Esophagus squamous epithelium (tissue), 5 donors: ENCODE measurements at regions not wholly inside any gene's neighbourhood (a gene's known extent, or its start where the extent isn't known, plus 50 kb on each side); places are given as distances from the start of the nearest gene placed in this dataset.

Experiments used
- DNase-seq: peaks from one replicate; lab custom pipeline; 2025; lab: John Stamatoyannopoulos, UW
- H3K27ac ChIP-seq, 4 donors: fragments of 200-600 bp; sonication (generic); one replicate each; pipeline ENCODE4 v1.5.1; 2016 to 2019; ENCODE audit warnings: mild to moderate bottlenecking in 1 of 4
- H3K27me3 ChIP-seq, 4 donors: fragments of 200-600 bp; sonication (generic); 1 replicate in 3 of 4; 2 replicates in 1 of 4; pipeline versions ENCODE4 v1.5.1 to v1.6.0; 2017 to 2021; ENCODE audit warnings: antibody characterized with exemption in 1 of 4
- H3K36me3 ChIP-seq, 3 donors: fragments of 200-600 bp; sonication (generic); one replicate each; pipeline ENCODE4 v1.5.1; 2016 to 2019
- H3K4me1 ChIP-seq, 3 donors: fragments of 200-600 bp; sonication (generic); one replicate each; pipeline ENCODE4 v1.5.1; 2017 to 2019
- H3K4me3 ChIP-seq, 4 donors: fragments of 200-600 bp; sonication (generic); 1 replicate in 3 of 4; 2 replicates in 1 of 4; pipeline ENCODE4 v1.5.1; 2016 to 2019; ENCODE audit warnings: mild to moderate bottlenecking in 2 of 4, moderate library complexity in 1 of 4
- H3K9me3 ChIP-seq, 3 donors: fragments of 200-600 bp; sonication (generic); one replicate each; pipeline ENCODE4 v1.5.1; 2016 to 2019
- POLR2A ChIP-seq, 4 donors: fragments of 450-650 bp; IDR thresholded peaks; one replicate each; pipeline ENCODE4 v1.6.1; 2017; ENCODE audit warnings: antibody characterized with exemption in 4 of 4, mild to moderate bottlenecking in 4 of 4, moderate library complexity in 3 of 4
- WGBS, 2 donors: methylation state at CpG; one replicate each; pipeline ENCODE4 v1.1.5; 2018; 5-methylcytosine and 5-hydroxymethylcytosine counted together
- intact Hi-C: fragments of 100-400 bp; cut with DNase I; formaldehyde crosslinking; loops from one replicate; pipeline ENCODE4 v1.15.0; 2022
- TF ChIP-seq, protein P1 (sequence below), 6 experiments: fragments of 450-650 bp in 4 of 6; fragments of 200-600 bp in 2 of 6; sonication (generic) in 2 of 6; IDR thresholded peaks; one replicate each; pipeline ENCODE4 v1.5.1; 2016 to 2019; ENCODE audit warnings: antibody characterized with exemption in 6 of 6, mild to moderate bottlenecking in 4 of 6, moderate library complexity in 4 of 6
- donor health status: DM: yes; HTN: yes; CAD: no.

DNA sequence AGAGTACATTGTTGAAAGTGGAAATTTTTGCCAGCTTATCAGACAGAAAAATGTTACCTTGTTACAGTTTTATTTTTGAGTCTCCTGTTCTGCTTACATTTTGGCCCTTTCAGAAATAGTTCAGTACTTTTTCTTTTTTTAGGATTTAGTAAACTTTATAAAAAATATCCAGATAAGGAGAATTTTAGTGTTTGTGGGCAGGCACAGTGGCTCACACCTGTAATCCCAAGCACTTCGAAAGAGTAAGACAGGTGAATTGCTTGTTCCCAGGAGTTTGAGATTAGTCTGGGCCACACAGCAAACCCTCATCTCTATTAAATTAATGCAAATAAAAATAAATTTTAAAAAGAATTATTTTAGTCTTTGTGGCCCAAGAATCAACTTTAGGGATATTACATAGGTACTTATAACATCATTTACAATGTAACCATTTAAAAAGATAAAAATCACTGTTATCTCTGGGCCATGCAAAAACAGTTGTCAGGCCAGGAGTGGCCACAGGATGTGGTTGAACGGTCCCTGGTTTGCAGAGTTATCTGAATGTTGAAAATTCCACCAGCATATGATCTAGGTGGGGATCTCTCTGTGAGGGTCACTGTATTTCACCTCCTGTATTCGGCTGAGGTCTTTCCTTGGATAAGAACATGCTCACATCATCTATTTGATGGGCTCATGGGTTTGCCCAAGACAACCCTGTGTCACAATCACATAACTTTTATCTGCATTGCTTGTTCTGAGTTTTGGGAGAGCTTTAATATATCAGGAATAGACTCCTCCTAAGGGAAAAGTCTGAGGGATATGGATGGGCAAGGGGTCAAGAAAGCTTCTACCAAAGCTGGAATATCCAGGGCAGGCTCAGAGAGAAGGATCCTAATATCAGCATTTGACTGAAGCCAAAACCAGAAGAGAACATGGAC, 91.5 kb downstream of the GGTLC2 start:
- 50 to 64% methylated on average over 3 of the region's 3 CpGs for WGBS, 2 donors
- intact Hi-C loops, result no loop called here
- H3K4me1 ChIP-seq, result no peaks in the 10 kb centered on the region

DNA sequence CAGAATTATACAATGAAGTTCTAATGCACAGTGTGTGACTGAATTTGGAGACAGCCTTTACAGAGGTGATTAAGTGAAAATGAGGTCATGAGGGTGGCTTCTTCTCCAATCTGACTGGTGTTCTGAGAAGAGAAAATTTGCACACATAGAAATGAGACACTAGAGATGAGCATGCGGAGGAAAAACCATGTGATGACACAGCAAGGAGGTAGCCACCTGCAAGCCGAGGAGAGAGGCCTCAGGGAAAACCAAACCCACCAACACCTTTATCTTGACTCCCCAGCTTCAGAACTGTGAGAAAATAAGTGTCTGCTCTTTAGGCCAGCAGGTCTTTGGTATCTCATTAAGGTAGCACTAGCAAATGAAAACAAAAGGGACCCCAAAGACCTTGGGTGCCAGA, 93.2 kb downstream of the GGTLC2 start:
- WGBS, 2 donors, result 71 to 72% methylated on average over 2 of the region's 2 CpGs
- intact Hi-C loops, result no loop called here

More for the DNA sequence above, 91.5 kb downstream of the GGTLC2 start:
- Histone ChIP-seq H3K27ac (no peak overlapping the region), H3K27me3 (peaks cover 0 to 27% (median 0%) of the 10 kb centered on the region in 4 donors), H3K36me3 (no peaks in the 10 kb centered on the region), H3K4me3 (no peak overlapping the region), H3K9me3 (no peaks in the 10 kb centered on the region)
- TF ChIP-seq POLR2A (IDR thresholded peaks at IDR 0.05), result no peak
- TF ChIP-seq, protein P1, sequence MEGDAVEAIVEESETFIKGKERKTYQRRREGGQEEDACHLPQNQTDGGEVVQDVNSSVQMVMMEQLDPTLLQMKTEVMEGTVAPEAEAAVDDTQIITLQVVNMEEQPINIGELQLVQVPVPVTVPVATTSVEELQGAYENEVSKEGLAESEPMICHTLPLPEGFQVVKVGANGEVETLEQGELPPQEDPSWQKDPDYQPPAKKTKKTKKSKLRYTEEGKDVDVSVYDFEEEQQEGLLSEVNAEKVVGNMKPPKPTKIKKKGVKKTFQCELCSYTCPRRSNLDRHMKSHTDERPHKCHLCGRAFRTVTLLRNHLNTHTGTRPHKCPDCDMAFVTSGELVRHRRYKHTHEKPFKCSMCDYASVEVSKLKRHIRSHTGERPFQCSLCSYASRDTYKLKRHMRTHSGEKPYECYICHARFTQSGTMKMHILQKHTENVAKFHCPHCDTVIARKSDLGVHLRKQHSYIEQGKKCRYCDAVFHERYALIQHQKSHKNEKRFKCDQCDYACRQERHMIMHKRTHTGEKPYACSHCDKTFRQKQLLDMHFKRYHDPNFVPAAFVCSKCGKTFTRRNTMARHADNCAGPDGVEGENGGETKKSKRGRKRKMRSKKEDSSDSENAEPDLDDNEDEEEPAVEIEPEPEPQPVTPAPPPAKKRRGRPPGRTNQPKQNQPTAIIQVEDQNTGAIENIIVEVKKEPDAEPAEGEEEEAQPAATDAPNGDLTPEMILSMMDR (IDR thresholded peaks at IDR 0.05), result no peak
- DNase-seq, result no peak

DNA sequence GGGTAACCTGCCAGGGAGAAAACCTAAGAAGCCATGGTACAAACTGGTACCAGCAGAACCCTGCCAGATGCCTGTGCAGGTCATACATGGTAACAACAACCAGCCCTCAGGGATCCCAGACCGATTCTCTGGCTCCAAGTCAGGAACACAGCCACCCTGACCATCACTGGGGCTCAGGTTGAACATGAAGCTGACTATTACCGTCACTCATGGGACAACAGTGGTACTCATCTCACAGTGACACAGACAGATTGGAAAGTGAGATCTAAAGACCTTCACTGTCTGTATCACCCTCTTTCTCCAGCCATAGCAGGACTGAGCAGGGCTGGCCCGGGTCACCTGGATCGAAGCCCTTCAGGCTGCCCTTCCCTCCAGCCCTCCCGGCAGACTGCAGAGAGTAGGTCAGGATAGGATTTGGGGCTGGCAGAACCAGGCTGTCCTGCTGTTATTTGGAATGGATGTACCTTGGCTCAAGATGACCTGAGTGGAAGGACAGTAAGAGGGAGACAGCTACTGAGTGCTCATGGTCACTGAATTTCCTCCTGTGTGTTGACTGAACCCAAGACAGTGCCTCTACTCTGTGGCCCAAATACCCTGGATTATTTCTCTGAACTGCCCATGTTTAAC, 94.7 kb downstream of the GGTLC2 start:
- WGBS, 2 donors, result 62% methylated on average over 2 of the region's 5 CpGs; no CpG with 5 or more reads in 1 of the 2 donors
- TF ChIP-seq POLR2A (IDR thresholded peaks at IDR 0.05), result no peak
- TF ChIP-seq, protein P1 (IDR thresholded peaks at IDR 0.05), result no peak
- no peaks in the 10 kb centered on the region for H3K36me3 ChIP-seq
- peaks cover 0 to 38% (median 0%) of the 10 kb centered on the region in 4 donors for H3K27me3 ChIP-seq
- no peaks in the 10 kb centered on the region for H3K9me3 ChIP-seq
- no peak overlapping the region for H3K27ac ChIP-seq
- H3K4me1 ChIP-seq, result no peaks in the 10 kb centered on the region
- no peak for DNase-seq
- H3K4me3 ChIP-seq, result no peak overlapping the region
- intact Hi-C loops, result no loop called here

More for the DNA sequence above, 93.2 kb downstream of the GGTLC2 start:
- Histone ChIP-seq H3K36me3 (no peaks in the 10 kb centered on the region), H3K4me1 (no peaks in the 10 kb centered on the region), H3K27me3 (peaks cover 0 to 31% (median 0%) of the 10 kb centered on the region in 4 donors), H3K4me3 (no peak overlapping the region), H3K9me3 (no peaks in the 10 kb centered on the region), H3K27ac (no peak overlapping the region)
- TF ChIP-seq POLR2A (IDR thresholded peaks at IDR 0.05), result no peak
- TF ChIP-seq, protein P1 (IDR thresholded peaks at IDR 0.05), result no peak
- no peak for DNase-seq

DNA sequence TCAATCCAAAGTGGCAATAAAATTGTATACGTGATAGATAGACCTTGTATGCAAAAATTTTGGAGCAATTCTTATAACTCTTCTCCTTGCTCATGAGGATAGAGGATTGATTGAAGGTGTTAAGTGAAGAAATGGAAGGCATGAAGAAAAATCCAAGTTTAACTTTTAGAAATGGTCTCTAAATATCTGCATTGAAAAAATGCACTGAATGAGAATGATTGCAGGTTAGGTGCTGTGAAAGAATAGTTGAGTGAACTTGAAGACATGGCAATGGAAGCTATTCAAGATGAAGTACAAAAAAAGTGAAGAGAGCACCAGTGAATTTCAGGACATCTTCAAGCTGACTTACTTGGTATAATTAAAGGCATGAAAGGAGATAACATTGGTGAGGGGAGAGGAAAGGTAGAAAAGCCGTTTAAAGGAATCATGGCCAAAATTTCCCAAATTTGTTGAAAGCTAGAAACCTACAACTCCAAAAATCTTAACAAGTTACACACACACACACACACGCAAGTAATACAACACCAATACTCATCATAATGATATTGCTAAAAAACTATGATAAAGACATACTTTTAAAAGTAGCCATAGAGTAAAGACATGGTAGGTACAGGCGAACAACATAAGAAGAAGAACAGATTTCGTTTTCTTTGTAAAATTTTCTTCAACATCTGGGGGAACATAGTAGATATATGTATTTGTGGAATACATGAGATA, 96.3 kb downstream of the GGTLC2 start:
- Histone ChIP-seq H3K27ac (no peak overlapping the region), H3K4me1 (no peaks in the 10 kb centered on the region), H3K27me3 (peaks cover 0 to 52% (median 0%) of the 10 kb centered on the region in 4 donors), H3K4me3 (no peak overlapping the region), H3K9me3 (no peaks in the 10 kb centered on the region), H3K36me3 (no peaks in the 10 kb centered on the region)
- 58 to 61% methylated on average over 5 of the region's 5 CpGs for WGBS, 2 donors
- intact Hi-C loops, result no loop called here
- TF ChIP-seq POLR2A (IDR thresholded peaks at IDR 0.05), result no peak
- TF ChIP-seq, protein P1 (IDR thresholded peaks at IDR 0.05), result no peak
- no peak for DNase-seq
